K562 (cell line): ENCODE measurements at regions not wholly inside any gene's neighbourhood (a gene's known extent, or its start where the extent isn't known, plus 50 kb on each side); places are given as distances from the start of the nearest gene placed in this dataset.

Experiments
- ATAC-seq: fragments of 200-7000 bp; cut with Tn5 transposase; 3 replicates; pipeline ENCODE4 v1.9.1; 2020; ENCODE audit warnings: moderate library complexity
- BruUV-seq: library from RNA; stranded (reverse); fragments of 400-500 nt; replicated peaks from 2 replicates; lab custom pipeline; 2021; lab: Mats Ljungman, UMichigan
- CTCF ChIA-PET: fragments of 300-600 bp; formaldehyde crosslinking; extraction: SDS; loops from one replicate; lab custom pipeline; 2021; ENCODE audit warnings: low intra/inter-chr PET ratio; lab: Yijun Ruan, JAX
- POLR2A ChIA-PET: fragments of 300-600, 350-650 bp; sonication (Branson Sonifier 250); formaldehyde crosslinking; extraction: SDS; loops from one replicate; lab custom pipeline; 2021; ENCODE audit warnings: antibody characterized with exemption, inconsistent platforms; lab: Yijun Ruan, JAX
- DNase-seq, 4 experiments: peaks; one replicate each; pipeline versions ENCODE4 v3.0.0 to v3.0.0-alpha.2; 2011 to 2018; ENCODE audit warnings: low spot score in 3 of 4, mixed read lengths in 3 of 4; ENCODE audit errors: extremely low read depth in 1 of 4
- FAIRE-seq: peaks from 2 replicates; lab custom pipeline; 2011; peaks lifted over from hg19 to GRCh38; lab: Jason Lieb, UNC
- H2AFZ ChIP-seq: 2 replicates; pipeline ENCODE4 v1.6.0; 2011; ENCODE audit warnings: low read depth, low read length, control low read depth, inconsistent platforms
- H3K27ac ChIP-seq: fragments of 200-600 bp; 3 replicates; pipeline ENCODE4 v1.8.0; 2011; ENCODE audit warnings: low read depth, mild to moderate bottlenecking, control low read depth, inconsistent platforms, low read length, moderate library complexity, mixed read lengths; ENCODE audit errors: extremely low read depth
- H3K27me3 ChIP-seq, 2 experiments: fragments of 300-600 bp in 1 of 2; 2 replicates in 1 of 2; 3 replicates in 1 of 2; pipeline versions ENCODE4 v1.6.0 to v1.8.0; 2011; ENCODE audit warnings: inconsistent platforms in 2 of 2, low read length in 2 of 2, mild to moderate bottlenecking in 1 of 2, mixed read lengths in 1 of 2, moderate library complexity in 1 of 2; ENCODE audit not compliant: control insufficient read depth in 2 of 2, insufficient read depth in 2 of 2
- H3K36me3 ChIP-seq: fragments of 300-600 bp; 3 replicates; pipeline ENCODE4 v1.8.0; 2011; ENCODE audit warnings: mild to moderate bottlenecking, low read length, inconsistent platforms; ENCODE audit not compliant: control insufficient read depth, insufficient read depth
- H3K4me1 ChIP-seq, 2 experiments: fragments of 200-600 bp in 1 of 2; replicated peaks in 1 of 2; 2 replicates in 1 of 2; 3 replicates in 1 of 2; pipeline versions ENCODE4 v1.5.1 to v1.8.0; 2011; ENCODE audit warnings: inconsistent platforms in 2 of 2, low read length in 2 of 2, mild to moderate bottlenecking in 1 of 2, mixed read lengths in 1 of 2, moderate library complexity in 1 of 2; ENCODE audit not compliant: control insufficient read depth in 2 of 2, insufficient read depth in 2 of 2
- H3K4me2 ChIP-seq: 2 replicates; pipeline ENCODE4 v1.6.1; 2011; ENCODE audit warnings: low read length, control low read depth, inconsistent platforms, mixed read lengths; ENCODE audit not compliant: insufficient read depth
- H3K4me3 ChIP-seq: fragments of 200-600 bp; sonication (generic), shearing (Covaris generic); 2 replicates; pipeline ENCODE4 v1.5.1; 2016; ENCODE audit warnings: control low read depth, inconsistent platforms
- H3K79me2 ChIP-seq: fragments of 200-600 bp; 3 replicates; pipeline ENCODE4 v1.8.0; 2011; ENCODE audit warnings: low read length, inconsistent platforms; ENCODE audit not compliant: control insufficient read depth, insufficient read depth
- H3K9ac ChIP-seq, 2 experiments: 2 replicates each; pipeline versions ENCODE4 v1.6.0 to v1.6.1; 2011; ENCODE audit warnings: low read depth in 2 of 2, low read length in 2 of 2, control low read depth in 1 of 2, inconsistent platforms in 1 of 2, mild to moderate bottlenecking in 1 of 2, mixed read lengths in 1 of 2; ENCODE audit not compliant: insufficient read depth in 1 of 2
- H3K9me1 ChIP-seq: one replicate; pipeline ENCODE4 v1.6.0; 2011; ENCODE audit warnings: inconsistent platforms, mild to moderate bottlenecking, low read length, moderate library complexity; ENCODE audit not compliant: control insufficient read depth, insufficient read depth
- H3K9me3 ChIP-seq: replicated peaks from 2 replicates; pipeline ENCODE4 v1.5.1; 2011; ENCODE audit warnings: low read depth, low read length, inconsistent platforms; ENCODE audit not compliant: control insufficient read depth, insufficient read depth
- H4K20me1 ChIP-seq: replicated peaks from 2 replicates; pipeline ENCODE4 v1.6.1; 2011; ENCODE audit warnings: low read length, inconsistent platforms, mixed read lengths; ENCODE audit not compliant: control insufficient read depth, insufficient read depth
- CEBPB ChIP-seq: fragments of 450-650 bp; IDR thresholded peaks from 2 replicates; pipeline ENCODE4 v1.6.1; 2016; ENCODE audit warnings: missing genetic modification characterization, missing compliant biosample characterization
- CREBBP ChIP-seq: IDR thresholded peaks from one replicate; pipeline ENCODE4 v1.6.1; 2012; ENCODE audit warnings: low read depth, mild to moderate bottlenecking, control low read depth, inconsistent platforms, low read length
- CXXC5 ChIP-seq: fragments of 250-450 bp; sonication (Bioruptor Pico); IDR thresholded peaks from 2 replicates; pipeline ENCODE4 v1.8.0; 2022; ENCODE audit warnings: inconsistent platforms, mild to moderate bottlenecking, moderate library complexity
- KLF10 ChIP-seq: fragments of 250-450 bp; sonication (Bioruptor Pico); IDR thresholded peaks from 2 replicates; pipeline ENCODE4 v1.6.1; 2021; ENCODE audit warnings: matching md5 sums
- NFIC ChIP-seq: fragments of 450-650 bp; IDR thresholded peaks from 2 replicates; pipeline ENCODE4 v1.6.1; 2017; ENCODE audit warnings: mild to moderate bottlenecking, inconsistent platforms
- PKNOX1 ChIP-seq: fragments of 450-650 bp; IDR thresholded peaks from 2 replicates; pipeline ENCODE4 v1.6.1; 2016
- PTRF ChIP-seq: fragments of 450-650 bp; IDR thresholded peaks from 2 replicates; pipeline ENCODE4 v1.6.1; 2016; ENCODE audit warnings: mild to moderate bottlenecking, missing genetic modification characterization, missing compliant biosample characterization
- ZNF232 ChIP-seq: sonication (generic); formaldehyde crosslinking; IDR thresholded peaks from 2 replicates; pipeline ENCODE4 v1.8.0; 2022; ENCODE audit warnings: mild to moderate bottlenecking, missing genetic modification reagents
- WGBS: fragments of 100-300 bp; shearing (Covaris generic); methylation state at CpG from one replicate; pipeline ENCODE4 v1.1.6; 2016; ENCODE audit warnings: low coverage, mixed read lengths; ENCODE audit not compliant: insufficient coverage; ENCODE audit errors: missing lambda C conversion rate; 5-methylcytosine and 5-hydroxymethylcytosine counted together
- in situ Hi-C: fragments of 300-500 bp; cut with MboI; formaldehyde crosslinking; loops from 4 replicates; pipeline ENCODE4 v1.15.0; 2018; ENCODE audit warnings: inconsistent platforms, mixed read lengths
- intact Hi-C: fragments of 100-400 bp; cut with micrococcal nuclease; formaldehyde crosslinking; loops from 2 replicates; pipeline ENCODE4 v1.14.2; 2022

GRCh38 chr5:104111632-104112031 is 549.0 kb upstream of the NUDT12 start:
- H4K20me1 ChIP-seq: no peaks in the 10 kb centered on the region
- no peaks in the 10 kb centered on the region for H3K27me3 ChIP-seq
- no peak for DNase-seq
- in situ Hi-C loops (no loop called here), intact Hi-C loops (no loop called here)
- no peaks in the 10 kb centered on the region for H3K79me2 ChIP-seq
- BruUV-seq: no TSS peak
- CTCF ChIA-PET: no interaction called here
- WGBS: 31% methylated on average over 2 of the region's 2 CpGs
- no peak overlapping the region for H3K4me2 ChIP-seq
- no peaks in the 10 kb centered on the region for H3K4me1 ChIP-seq
- no peaks in the 10 kb centered on the region for H3K9me3 ChIP-seq
- no peak overlapping the region for H2AFZ ChIP-seq
- no peak overlapping the region for H3K9ac ChIP-seq
- TF ChIP-seq CEBPB (tag) (peak; percentile 57), CXXC5 (no peak), PTRF (no peak), KLF10 (CRISPR knock-in tag) (no peak), PKNOX1 (peak; percentile 18; the same call in 1 of the 2 replicates)
- TF ChIP-seq, all 486 proteins: peak for 2
- FAIRE-seq: no peak
- ATAC-seq: no peak
- Histone ChIP-seq H3K9me1 (no peaks in the 10 kb centered on the region), H3K36me3 (no peaks in the 10 kb centered on the region), H3K27ac (no peak overlapping the region), H3K4me3 (no peak overlapping the region)
- POLR2A ChIA-PET: no interaction called here

GRCh38 chr5:104096451-104096850 is 533.9 kb upstream of the NUDT12 start:
- intact Hi-C loops (no loop called here), in situ Hi-C loops (no loop called here)
- H2AFZ ChIP-seq: no peak overlapping the region
- no peak for DNase-seq
- peaks cover 4% of the 10 kb centered on the region; the same call in 2 of the 3 replicates for H3K36me3 ChIP-seq
- ChIA-PET POLR2A (no interaction called here), CTCF (no interaction called here)
- FAIRE-seq: no peak
- no peaks in the 10 kb centered on the region for H3K79me2 ChIP-seq
- H3K27ac ChIP-seq: no peak overlapping the region
- H3K27me3 ChIP-seq: no peaks in the 10 kb centered on the region
- 83% methylated on average over 5 of the region's 5 CpGs for WGBS
- H3K4me1 ChIP-seq: no peaks in the 10 kb centered on the region
- no peaks in the 10 kb centered on the region for H4K20me1 ChIP-seq
- TF ChIP-seq CREBBP: no peak
- TF ChIP-seq NFIC: peak; percentile 22; the same call in 1 of the 2 replicates
- no peak for TF ChIP-seq ZNF232 (CRISPR knock-in tag)
- no peak for ATAC-seq
- H3K4me2 ChIP-seq: no peak overlapping the region
- no peak overlapping the region for H3K4me3 ChIP-seq
- no peak overlapping the region for H3K9ac ChIP-seq
- no peaks in the 10 kb centered on the region for H3K9me3 ChIP-seq
- no peaks in the 10 kb centered on the region for H3K9me1 ChIP-seq
- no TSS peak for BruUV-seq
